ENCODE measurements at regions not wholly inside any gene's neighbourhood (a gene's known extent, or its start where the extent isn't known, plus 50 kb on each side); places are given as distances from the start of the nearest gene placed in this dataset.

- H3K9me3 ChIP-seq (replicated peaks; ENCODE audit: control insufficient read depth, insufficient read depth, low read depth, low read length): no peaks in the 10 kb centered on the region
- H3K9me1 ChIP-seq (ENCODE audit: control insufficient read depth, insufficient read depth, low read length): no peaks in the 10 kb centered on the region
- H3K9ac ChIP-seq (ENCODE audit: insufficient read depth in 1 of 2, low read depth in 2 of 2, low read length in 2 of 2): no peak overlapping the region
- intact Hi-C loops (cut with micrococcal nuclease): no loop called here
- no peak overlapping the region for H2AFZ ChIP-seq (ENCODE audit: low read depth, low read length)
- no peak overlapping the region for H3K4me2 ChIP-seq (ENCODE audit: insufficient read depth, low read length)
- WGBS (ENCODE audit: insufficient coverage, low coverage, missing lambda C conversion rate): 0% methylated on average over 7 of the region's 7 CpGs
- no peaks in the 10 kb centered on the region for H3K27me3 ChIP-seq (ENCODE audit: control insufficient read depth in 2 of 2, insufficient read depth in 2 of 2, low read length in 2 of 2)
- no peak overlapping the region for H3K27ac ChIP-seq (ENCODE audit: extremely low read depth, low read depth, low read length)
- H3K4me1 ChIP-seq (replicated peaks in 1 of 2; ENCODE audit: control insufficient read depth in 2 of 2, insufficient read depth in 2 of 2, low read length in 2 of 2): no peaks in the 10 kb centered on the region
- no peak for DNase-seq (ENCODE audit: extremely low read depth in 1 of 4, low spot score in 3 of 4)
- no peaks in the 10 kb centered on the region for H3K79me2 ChIP-seq (ENCODE audit: control insufficient read depth, insufficient read depth, low read length)
- in situ Hi-C loops (cut with MboI): no loop called here
- H4K20me1 ChIP-seq (replicated peaks; ENCODE audit: control insufficient read depth, insufficient read depth, low read length): no peaks in the 10 kb centered on the region
- ChIA-PET CTCF (ENCODE audit: low intra/inter-chr PET ratio) (no interaction called here), POLR2A (no interaction called here)
- no peak overlapping the region for H3K4me3 ChIP-seq
- H3K36me3 ChIP-seq (ENCODE audit: control insufficient read depth, insufficient read depth, low read length): no peaks in the 10 kb centered on the region
- FAIRE-seq: no peak
- BruUV-seq (replicated peaks): no TSS peak
- TF ChIP-seq YBX1 (IDR thresholded peaks at IDR 0.05) (no peak), POLR2AphosphoS5 (IDR thresholded peaks at IDR 0.05; ENCODE audit: control insufficient read depth, insufficient read depth, low read depth, low read length) (no peak), NFE2L1 (tag; IDR thresholded peaks at IDR 0.05; ENCODE audit: borderline replicate concordance, low read depth) (no peak), ZNF75A (CRISPR knock-in tag; IDR thresholded peaks at IDR 0.05) (no peak), PHB (CRISPR knock-in tag; IDR thresholded peaks at IDR 0.05) (no peak), ZNF717 (CRISPR knock-in tag; IDR thresholded peaks at IDR 0.05) (no peak), TSC22D4 (tag; IDR thresholded peaks at IDR 0.05) (no peak), ID3 (CRISPR knock-in tag; IDR thresholded peaks at IDR 0.05) (no peak), ID3 (tag; IDR thresholded peaks at IDR 0.05) (no peak), ZC3H11A (IDR thresholded peaks at IDR 0.05; ENCODE audit: low read depth, low read length) (no peak), SRF (CRISPR knock-in tag; IDR thresholded peaks at IDR 0.05) (no peak), PHF21A (IDR thresholded peaks at IDR 0.05; ENCODE audit: borderline replicate concordance, low read depth) (no peak), ZNF512 (tag; IDR thresholded peaks at IDR 0.05) (no peak), E2F1 (CRISPR knock-in tag; IDR thresholded peaks at IDR 0.05) (no peak), TRIM28 (IDR thresholded peaks at IDR 0.05) (no peak), NCOA4 (IDR thresholded peaks at IDR 0.05; ENCODE audit: partially characterized antibody) (no peak)
- TF ChIP-seq, protein P1, sequence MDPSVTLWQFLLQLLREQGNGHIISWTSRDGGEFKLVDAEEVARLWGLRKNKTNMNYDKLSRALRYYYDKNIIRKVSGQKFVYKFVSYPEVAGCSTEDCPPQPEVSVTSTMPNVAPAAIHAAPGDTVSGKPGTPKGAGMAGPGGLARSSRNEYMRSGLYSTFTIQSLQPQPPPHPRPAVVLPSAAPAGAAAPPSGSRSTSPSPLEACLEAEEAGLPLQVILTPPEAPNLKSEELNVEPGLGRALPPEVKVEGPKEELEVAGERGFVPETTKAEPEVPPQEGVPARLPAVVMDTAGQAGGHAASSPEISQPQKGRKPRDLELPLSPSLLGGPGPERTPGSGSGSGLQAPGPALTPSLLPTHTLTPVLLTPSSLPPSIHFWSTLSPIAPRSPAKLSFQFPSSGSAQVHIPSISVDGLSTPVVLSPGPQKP (CRISPR knock-in tag; IDR thresholded peaks at IDR 0.05): no peak
- ATAC-seq: no peak
Observed at GRCh38 chr14:89690139-89690538, 264.4 kb downstream of the EFCAB11 start.
